ENCODE measurements at regions not wholly inside any gene's neighbourhood (a gene's known extent, or its start where the extent isn't known, plus 50 kb on each side); places are given as distances from the start of the nearest gene placed in this dataset.

DNA sequence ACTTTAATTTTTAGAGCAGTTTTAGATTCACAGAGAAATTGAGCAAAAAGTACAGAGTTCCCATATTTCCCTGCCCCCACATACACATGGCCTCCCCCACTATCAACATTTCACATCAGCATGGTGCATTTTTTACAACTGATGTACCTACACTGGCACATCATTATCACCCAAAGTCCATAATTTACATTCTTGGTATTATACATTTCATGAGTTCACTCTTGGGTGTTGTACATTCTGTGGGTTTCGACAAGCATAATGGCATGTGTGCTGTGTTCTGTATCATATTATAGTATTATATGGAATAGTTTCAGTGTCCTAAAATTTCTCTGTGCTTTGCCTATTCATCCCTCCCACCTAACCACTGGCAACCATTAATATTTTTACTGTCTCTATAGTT, 419.8 kb upstream of the THBS1 start:
- Histone ChIP-seq H3K4me1 (peaks cover 0 to 2% of the 10 kb centered on the region in 2 donors), H3K27me3 (no peaks in the 10 kb centered on the region), H3K9me3 (no peaks in the 10 kb centered on the region), H3K36me3 (no peaks in the 10 kb centered on the region), H3K27ac (no peak overlapping the region), H3K4me3 (no peak overlapping the region)
- intact Hi-C loops (cut with DNase I; ENCODE audit: low total_unique reads) = no loop called here
- ATAC-seq (no peak), DNase-seq (no peak)
- in situ Hi-C loops (cut with MboI; ENCODE audit: low sequenced_read_pairs in 4 of 4) = loop anchor here in 2 of 4 donors (10.0 to 25.0 kb wide), 2 partner anchors 414 to 426 kb away; partner anchors contain the start of gene THBS1 (in 1 of the 2)
- no peak for TF ChIP-seq POLR2A (IDR thresholded peaks at IDR 0.05)
- TF ChIP-seq, protein P1, sequence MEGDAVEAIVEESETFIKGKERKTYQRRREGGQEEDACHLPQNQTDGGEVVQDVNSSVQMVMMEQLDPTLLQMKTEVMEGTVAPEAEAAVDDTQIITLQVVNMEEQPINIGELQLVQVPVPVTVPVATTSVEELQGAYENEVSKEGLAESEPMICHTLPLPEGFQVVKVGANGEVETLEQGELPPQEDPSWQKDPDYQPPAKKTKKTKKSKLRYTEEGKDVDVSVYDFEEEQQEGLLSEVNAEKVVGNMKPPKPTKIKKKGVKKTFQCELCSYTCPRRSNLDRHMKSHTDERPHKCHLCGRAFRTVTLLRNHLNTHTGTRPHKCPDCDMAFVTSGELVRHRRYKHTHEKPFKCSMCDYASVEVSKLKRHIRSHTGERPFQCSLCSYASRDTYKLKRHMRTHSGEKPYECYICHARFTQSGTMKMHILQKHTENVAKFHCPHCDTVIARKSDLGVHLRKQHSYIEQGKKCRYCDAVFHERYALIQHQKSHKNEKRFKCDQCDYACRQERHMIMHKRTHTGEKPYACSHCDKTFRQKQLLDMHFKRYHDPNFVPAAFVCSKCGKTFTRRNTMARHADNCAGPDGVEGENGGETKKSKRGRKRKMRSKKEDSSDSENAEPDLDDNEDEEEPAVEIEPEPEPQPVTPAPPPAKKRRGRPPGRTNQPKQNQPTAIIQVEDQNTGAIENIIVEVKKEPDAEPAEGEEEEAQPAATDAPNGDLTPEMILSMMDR (IDR thresholded peaks at IDR 0.05 in 4 of 5, conservative IDR thresholded peaks at IDR 0.05 in 1 of 5) = no peak

DNA sequence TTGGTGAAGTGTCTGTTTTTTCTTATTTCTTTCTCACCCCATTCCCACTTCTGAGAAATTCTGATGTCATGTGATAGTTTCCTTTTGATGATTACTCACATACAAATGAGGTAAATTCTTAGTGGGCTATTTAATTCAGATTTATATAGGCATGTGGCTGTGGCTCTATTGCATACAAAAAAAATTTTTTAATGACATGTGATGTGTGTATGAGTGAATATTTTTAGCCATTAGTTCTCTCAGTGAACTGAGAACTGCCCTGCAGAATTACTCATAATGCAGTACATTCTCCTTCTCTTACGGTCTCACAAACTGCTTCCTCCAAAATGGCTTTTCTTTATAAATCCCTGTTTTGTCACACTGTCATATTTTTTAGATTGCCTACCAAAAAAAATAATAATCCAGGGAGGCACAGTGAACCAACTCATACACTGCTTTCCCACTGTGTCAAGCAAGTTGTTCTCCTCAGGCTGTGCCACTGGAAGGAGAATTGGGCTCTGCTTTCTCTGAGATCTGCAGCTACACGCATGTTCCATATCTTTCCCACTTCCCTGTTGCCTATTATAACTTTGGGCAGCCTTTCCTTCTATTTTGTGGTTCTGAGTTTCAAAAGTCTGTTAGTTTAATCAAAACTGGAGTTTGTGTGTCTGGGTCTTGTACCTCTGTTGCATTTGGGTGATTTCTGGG, 415.7 kb upstream of the THBS1 start:
- TF ChIP-seq, protein P1 (IDR thresholded peaks at IDR 0.05 in 4 of 5, conservative IDR thresholded peaks at IDR 0.05 in 1 of 5) = no peak
- TF ChIP-seq POLR2A (IDR thresholded peaks at IDR 0.05) = no peak
- Histone ChIP-seq H3K9me3 (no peaks in the 10 kb centered on the region), H3K4me1 (no peaks in the 10 kb centered on the region), H3K27ac (no peak overlapping the region), H3K27me3 (no peaks in the 10 kb centered on the region), H3K4me3 (no peak overlapping the region), H3K36me3 (no peaks in the 10 kb centered on the region)
- intact Hi-C loops (cut with DNase I; ENCODE audit: low total_unique reads) (no loop called here), in situ Hi-C loops (cut with MboI; ENCODE audit: low sequenced_read_pairs in 4 of 4) (loop anchor here in 2 of 4 donors (10.0 to 25.0 kb wide), 2 partner anchors 410 to 422 kb away; partner anchors contain the start of gene THBS1 (in 1 of the 2))
- no peak for ATAC-seq
- DNase-seq = no peak

DNA sequence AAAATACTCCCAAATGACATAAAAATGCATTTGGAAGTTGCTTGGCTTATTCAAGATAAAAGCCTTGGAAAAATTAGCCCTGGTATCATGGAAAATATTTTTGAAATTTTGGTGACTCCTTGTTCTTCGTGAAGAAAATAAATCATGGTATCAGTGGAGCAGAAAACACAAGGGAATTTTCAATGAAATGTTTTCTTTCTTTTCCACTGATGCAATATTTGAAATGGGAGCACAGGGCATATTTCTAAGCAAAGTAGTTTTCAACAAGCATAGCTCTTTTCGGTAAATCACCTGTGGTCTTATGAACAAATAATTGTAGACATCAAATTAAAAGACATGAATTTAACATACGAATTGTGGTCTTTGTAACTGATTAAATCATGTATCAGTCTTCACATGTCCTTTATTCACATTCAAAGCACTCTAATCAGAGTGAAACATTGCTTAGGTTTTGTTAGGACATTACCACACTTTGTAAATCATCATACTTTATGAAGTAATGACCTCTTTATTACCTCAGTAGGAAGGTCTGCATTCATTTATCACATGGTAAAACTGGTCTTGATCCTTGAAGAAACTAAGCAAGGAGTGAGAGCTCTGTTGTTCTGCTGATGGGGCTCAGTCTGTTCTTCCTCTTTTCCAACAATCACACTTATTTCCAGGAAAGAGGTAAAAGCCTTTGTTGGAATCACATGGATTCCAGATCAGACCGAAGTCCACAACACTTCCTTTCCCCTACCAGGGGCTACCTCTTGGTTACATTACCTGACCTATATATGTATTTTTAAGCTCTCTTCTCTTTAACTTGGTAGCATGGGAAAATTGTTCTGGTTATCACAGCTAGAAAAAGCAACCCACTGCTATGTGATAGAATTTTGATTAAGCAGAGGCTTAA, 413.5 kb upstream of the THBS1 start:
- no peaks in the 10 kb centered on the region for H3K27me3 ChIP-seq
- ATAC-seq = peak; percentile 67 to 79
- DNase-seq = no peak
- in situ Hi-C loops (cut with MboI; ENCODE audit: low sequenced_read_pairs in 4 of 4) (loop anchor here in 2 of 4 donors (10.0 to 25.0 kb wide), 2 partner anchors 407 to 420 kb away; partner anchors contain the start of gene THBS1 (in 1 of the 2)), intact Hi-C loops (cut with DNase I; ENCODE audit: low total_unique reads) (no loop called here)
- H3K4me1 ChIP-seq = no peaks in the 10 kb centered on the region
- TF ChIP-seq, protein P1 (IDR thresholded peaks at IDR 0.05 in 4 of 5, conservative IDR thresholded peaks at IDR 0.05 in 1 of 5) = no peak
- no peak for TF ChIP-seq POLR2A (IDR thresholded peaks at IDR 0.05)
- no peaks in the 10 kb centered on the region for H3K9me3 ChIP-seq
- H3K4me3 ChIP-seq = no peak overlapping the region
- H3K36me3 ChIP-seq = no peaks in the 10 kb centered on the region
- H3K27ac ChIP-seq = peak overlapping the region in 1 of 4 donors; percentile 56

GRCh38 chr15:39171944-39172368, 408.9 kb upstream of the THBS1 start:
- in situ Hi-C loops (cut with MboI; ENCODE audit: low sequenced_read_pairs in 4 of 4) (loop anchor here in 1 of 4 donors (25.0 kb wide), 1 partner anchor 415 kb away; the partner anchor contains the start of gene THBS1), intact Hi-C loops (cut with DNase I; ENCODE audit: low total_unique reads) (loop anchor here (2.0 to 5.0 kb wide), 2 partner anchors 407 to 585 kb away; no protein-coding TSS in a partner anchor)
- H3K4me3 ChIP-seq = no peak overlapping the region
- no peaks in the 10 kb centered on the region for H3K36me3 ChIP-seq
- ATAC-seq (peak; percentile 71 to 81), DNase-seq (peak; percentile 6 to 52)
- H3K27ac ChIP-seq = peak overlapping the region in 1 of 4 donors; percentile 40
- H3K9me3 ChIP-seq = no peaks in the 10 kb centered on the region
- H3K4me1 ChIP-seq = no peaks in the 10 kb centered on the region
- no peaks in the 10 kb centered on the region for H3K27me3 ChIP-seq
- TF ChIP-seq, protein P1 (IDR thresholded peaks at IDR 0.05 in 4 of 5, conservative IDR thresholded peaks at IDR 0.05 in 1 of 5) = peak in 2 of 5 experiments; percentile 8 to 16
- TF ChIP-seq POLR2A (IDR thresholded peaks at IDR 0.05) = no peak
